SK-N-SH (cell line): ENCODE measurements at regions not wholly inside any gene's neighbourhood (a gene's known extent, or its start where the extent isn't known, plus 50 kb on each side); places are given as distances from the start of the nearest gene placed in this dataset.

ENCODE experiments used
- CTCF ChIA-PET: fragments of 300-600, 350-600 bp; formaldehyde crosslinking; extraction: SDS; loops from one replicate; lab custom pipeline; 2021; lab: Yijun Ruan, JAX
- POLR2A ChIA-PET: fragments of 350-600 bp; sonication (Branson Sonifier 250); formaldehyde crosslinking; extraction: SDS; loops from one replicate; lab custom pipeline; 2020; ENCODE audit warnings: antibody characterized with exemption, inconsistent platforms; lab: Yijun Ruan, JAX
- DNase-seq: peaks from one replicate; pipeline ENCODE4 v3.0.0; 2012
- H2AFZ ChIP-seq: fragments of 200-600 bp; sonication (generic); 2 replicates; pipeline ENCODE4 v1.8.1; 2016; ENCODE audit warnings: antibody characterized with exemption, mild to moderate bottlenecking, low read depth
- H3F3A ChIP-seq: fragments of 200-600 bp; sonication (generic); replicated peaks from 2 replicates; pipeline ENCODE3; 2016; ENCODE audit warnings: antibody characterized with exemption, mild to moderate bottlenecking; ENCODE audit not compliant: insufficient read depth
- H3K27ac ChIP-seq, 2 experiments: fragments of 200-500 bp in 1 of 2; fragments of 200-600 bp in 1 of 2; sonication (Bioruptor generic) in 1 of 2; sonication (generic), shearing (Covaris generic) in 1 of 2; 2 replicates each; pipeline versions ENCODE4 v1.5.1 to v1.6.1; 2014 to 2016; ENCODE audit warnings: low read depth in 2 of 2, inconsistent platforms in 1 of 2, low read length in 1 of 2, mild to moderate bottlenecking in 1 of 2, mixed read lengths in 1 of 2
- H3K27me3 ChIP-seq: fragments of 200-600 bp; sonication (generic), shearing (Covaris generic); 2 replicates; pipeline ENCODE4 v1.6.1; 2016; ENCODE audit warnings: mixed run types; ENCODE audit not compliant: insufficient read depth
- H3K36me3 ChIP-seq, 2 experiments: fragments of 200-500 bp in 1 of 2; fragments of 200-600 bp in 1 of 2; sonication (Bioruptor generic) in 1 of 2; sonication (generic) in 1 of 2; replicated peaks in 1 of 2; 2 replicates each; pipeline versions ENCODE3 to v1.5.1; 2014 to 2016; ENCODE audit warnings: low read length in 1 of 2, mild to moderate bottlenecking in 1 of 2; ENCODE audit not compliant: insufficient read depth in 2 of 2, control insufficient read depth in 1 of 2
- H3K4me1 ChIP-seq, 2 experiments: fragments of 200-500 bp in 1 of 2; fragments of 200-600 bp in 1 of 2; sonication (Bioruptor generic) in 1 of 2; sonication (generic), shearing (Covaris generic) in 1 of 2; 2 replicates each; pipeline versions ENCODE4 v1.5.1 to v1.6.1; 2014 to 2016; ENCODE audit warnings: low read depth in 1 of 2, low read length in 1 of 2, mixed run types in 1 of 2; ENCODE audit not compliant: insufficient read depth in 2 of 2, control insufficient read depth in 1 of 2
- H3K4me2 ChIP-seq: fragments of 200-600 bp; sonication (generic), shearing (Covaris generic); 2 replicates; pipeline ENCODE4 v1.6.1; 2017; ENCODE audit warnings: mixed run types
- H3K4me3 ChIP-seq, 2 experiments: fragments of 200-500 bp in 1 of 2; fragments of 200-600 bp in 1 of 2; sonication (Bioruptor generic) in 1 of 2; sonication (generic), shearing (Covaris generic) in 1 of 2; 2 replicates each; pipeline versions ENCODE4 v1.5.1 to v1.8.1; 2014 to 2016; ENCODE audit warnings: low read depth in 2 of 2, inconsistent platforms in 1 of 2, low read length in 1 of 2, mild to moderate bottlenecking in 1 of 2, mixed read lengths in 1 of 2, moderate library complexity in 1 of 2
- H3K79me2 ChIP-seq: fragments of 200-600 bp; sonication (generic); 2 replicates; pipeline ENCODE4 v1.8.1; 2017; ENCODE audit warnings: mild to moderate bottlenecking; ENCODE audit not compliant: insufficient read depth
- H3K9ac ChIP-seq: fragments of 200-600 bp; sonication (generic); 2 replicates; pipeline ENCODE4 v1.6.1; 2017; ENCODE audit warnings: mixed run types
- H3K9me2 ChIP-seq: fragments of 200-600 bp; sonication (generic); 2 replicates; pipeline ENCODE4 v1.6.1; 2017; ENCODE audit warnings: mixed run types
- H3K9me3 ChIP-seq: fragments of 200-600 bp; sonication (generic); 2 replicates; pipeline ENCODE4 v1.6.1; 2017; ENCODE audit warnings: mixed run types, mild to moderate bottlenecking, moderate library complexity
- H4K20me1 ChIP-seq: fragments of 200-600 bp; sonication (generic); 2 replicates; pipeline ENCODE4 v1.6.1; 2017; ENCODE audit warnings: mild to moderate bottlenecking, mixed run types; ENCODE audit not compliant: insufficient read depth
- ELF1 ChIP-seq: IDR thresholded peaks from 2 replicates; pipeline ENCODE4 v1.4.0; 2012
- FOXJ3 ChIP-seq: sonication (generic); formaldehyde crosslinking; IDR thresholded peaks from 2 replicates; pipeline ENCODE4 v1.5.1; 2020; ENCODE audit warnings: mild to moderate bottlenecking, missing genetic modification reagents
- JUND ChIP-seq: IDR thresholded peaks from 2 replicates; pipeline ENCODE4 v1.4.0; 2012
- MEF2A ChIP-seq: IDR thresholded peaks from 2 replicates; pipeline ENCODE4 v1.4.0; 2012; ENCODE audit warnings: low read depth, borderline replicate concordance
- MXI1 ChIP-seq: IDR thresholded peaks from 2 replicates; pipeline ENCODE4 v1.6.1; 2012; ENCODE audit warnings: mild to moderate bottlenecking, low read depth, low read length, improper control_type of control experiment
- NRF1 ChIP-seq: IDR thresholded peaks from 2 replicates; pipeline ENCODE4 v1.6.1; 2012; ENCODE audit warnings: low read depth, mild to moderate bottlenecking, low read length
- RAD21 ChIP-seq: IDR thresholded peaks from 2 replicates; pipeline ENCODE4 v1.6.1; 2012; ENCODE audit warnings: mild to moderate bottlenecking, low read length
- REST ChIP-seq: IDR thresholded peaks from 2 replicates; pipeline ENCODE4 v1.6.1; 2012; ENCODE audit warnings: mild to moderate bottlenecking, low read depth, low read length, moderate library complexity
- RFX5 ChIP-seq: IDR thresholded peaks from 2 replicates; pipeline ENCODE4 v1.6.1; 2012; ENCODE audit warnings: mild to moderate bottlenecking, improper control_type of control experiment, low read length
- SIN3A ChIP-seq: IDR thresholded peaks from 2 replicates; pipeline ENCODE4 v1.6.1; 2012; ENCODE audit warnings: low read depth, mild to moderate bottlenecking, low read length, moderate library complexity, borderline replicate concordance
- TAF1 ChIP-seq: IDR thresholded peaks from 2 replicates; pipeline ENCODE4 v1.6.1; 2012; ENCODE audit warnings: low read depth, mild to moderate bottlenecking, low read length, moderate library complexity, borderline replicate concordance
- TEAD4 ChIP-seq: IDR thresholded peaks from 2 replicates; pipeline ENCODE4 v1.4.0; 2012; ENCODE audit warnings: mild to moderate bottlenecking, borderline replicate concordance; ENCODE audit not compliant: insufficient read depth
- WGBS: methylation state at CpG from one replicate; pipeline ENCODE4 v1.1.6; 2017; ENCODE audit warnings: low lambda C conversion rate; 5-methylcytosine and 5-hydroxymethylcytosine counted together

DNA sequence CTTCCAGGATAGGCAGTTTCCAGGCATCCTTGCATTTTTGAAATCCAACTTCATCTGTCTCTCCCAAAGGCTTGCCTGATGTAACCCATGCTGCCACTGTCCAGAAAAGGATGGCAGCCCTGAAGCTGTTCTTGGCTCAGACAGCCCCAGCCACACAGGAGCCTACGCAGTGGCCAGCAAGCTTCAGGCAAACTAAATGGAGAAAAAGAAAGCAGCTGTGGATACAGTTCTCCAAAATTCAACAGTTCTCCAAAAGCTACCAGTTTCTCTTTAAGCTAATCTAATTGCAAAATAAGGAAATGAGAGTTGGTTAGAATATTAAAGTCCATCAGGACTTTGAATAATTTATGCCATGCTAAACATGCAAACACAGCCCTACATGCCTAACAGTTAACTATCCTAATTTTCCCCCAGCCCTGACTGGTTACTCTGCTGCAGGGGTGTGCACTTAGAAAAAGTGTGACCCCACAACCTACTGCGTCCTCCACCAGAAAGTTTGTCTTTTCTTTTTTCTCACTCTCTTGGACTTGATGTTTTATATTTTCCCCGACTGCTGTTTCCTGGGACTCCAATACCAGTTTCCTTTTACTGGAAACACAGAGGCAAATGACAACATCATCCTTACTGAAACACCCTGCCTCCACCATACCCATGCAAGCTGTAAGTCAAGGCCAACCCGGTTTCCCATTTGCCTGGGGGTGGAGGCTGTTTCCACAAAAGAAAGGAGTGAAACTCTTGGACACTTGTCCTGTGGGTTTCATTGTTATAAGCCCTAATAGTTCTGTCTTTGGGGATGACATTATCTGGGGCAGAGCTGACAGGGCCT is 69.1 kb upstream of the OR5AN1 start:
- WGBS: 8% methylated on average over 4 of the region's 4 CpGs
- TF ChIP-seq SIN3A (no peak), RAD21 (no peak), NRF1 (no peak), REST (no peak), RFX5 (no peak), FOXJ3 (CRISPR knock-in tag) (no peak), JUND (no peak), TEAD4 (no peak)
- Histone ChIP-seq H3F3A (no peaks in the 10 kb centered on the region), H3K36me3 (no peaks in the 10 kb centered on the region), H3K27ac (no peak overlapping the region), H3K9me2 (no peaks in the 10 kb centered on the region), H3K9me3 (no peaks in the 10 kb centered on the region), H2AFZ (no peak overlapping the region), H3K4me3 (no peak overlapping the region), H3K27me3 (peaks cover 7% of the 10 kb centered on the region; the same call in 1 of the 2 replicates), H3K79me2 (no peaks in the 10 kb centered on the region), H4K20me1 (no peaks in the 10 kb centered on the region), H3K9ac (no peak overlapping the region), H3K4me1 (no peaks in the 10 kb centered on the region), H3K4me2 (no peak overlapping the region)
- ChIA-PET POLR2A (no interaction called here), CTCF (interaction anchor here (1.1 kb wide), 1 partner anchor 118 kb away, joined by 5 read pairs; the partner anchor contains the start of gene DTX4)
- no peak for DNase-seq

- no peaks in the 10 kb centered on the region for H3K36me3 ChIP-seq
- H3K27ac ChIP-seq: no peak overlapping the region
- WGBS: 0% methylated on average over 2 of the region's 2 CpGs
- peaks cover 7% of the 10 kb centered on the region; the same call in 1 of the 2 replicates for H3K27me3 ChIP-seq
- no peaks in the 10 kb centered on the region for H3K79me2 ChIP-seq
- POLR2A ChIA-PET: no interaction called here
- no peaks in the 10 kb centered on the region for H3K4me1 ChIP-seq
- no peaks in the 10 kb centered on the region for H3F3A ChIP-seq
- no peaks in the 10 kb centered on the region for H3K9me3 ChIP-seq
- TF ChIP-seq TAF1: no peak
- TF ChIP-seq ELF1: no peak
- no peak for TF ChIP-seq JUND
- no peak for TF ChIP-seq TEAD4
- TF ChIP-seq MXI1: no peak
- TF ChIP-seq MEF2A: no peak
- TF ChIP-seq, all 33 proteins: peak for 0
- Histone ChIP-seq H2AFZ (no peak overlapping the region), H3K9me2 (no peaks in the 10 kb centered on the region), H3K4me3 (no peak overlapping the region), H3K9ac (no peak overlapping the region), H3K4me2 (no peak overlapping the region), H4K20me1 (no peaks in the 10 kb centered on the region)
- CTCF ChIA-PET: interaction anchor here (1.4 kb wide), 1 partner anchor 114 kb away, joined by 7 read pairs; the partner anchor contains the start of gene DTX4
- DNase-seq: no peak
Measured at GRCh38 chr11:59285716-59286260, 72.9 kb upstream of the OR5AN1 start.
